CD14-positive monocyte (primary cell): ENCODE measurements at regions not wholly inside any gene's neighbourhood (a gene's known extent, or its start where the extent isn't known, plus 50 kb on each side); places are given as distances from the start of the nearest gene placed in this dataset.

Source experiments
- DNase-seq, 3 donors: peaks; one replicate each; pipeline ENCODE4 v3.0.0-alpha.2; 2011 to 2022
- H2AFZ ChIP-seq: 2 replicates; pipeline ENCODE4 v1.6.0; 2012; ENCODE audit warnings: mild to moderate bottlenecking, low read depth, low read length, inconsistent platforms; ENCODE audit not compliant: insufficient read depth, poor library complexity, severe bottlenecking
- H3K27ac ChIP-seq, 2 donors: 1 replicate in 1 of 2; 2 replicates in 1 of 2; pipeline ENCODE4 v1.5.1; 2012 to 2013; ENCODE audit warnings: low read length in 2 of 2, control low read depth in 1 of 2, inconsistent platforms in 1 of 2, low read depth in 1 of 2, mild to moderate bottlenecking in 1 of 2
- H3K27me3 ChIP-seq, 2 donors: one replicate each; pipeline versions ENCODE4 v1.6.0 to v1.6.1; 2011 to 2013; ENCODE audit warnings: low read length in 2 of 2; ENCODE audit not compliant: control insufficient read depth in 2 of 2, insufficient read depth in 2 of 2
- H3K36me3 ChIP-seq, 2 donors: replicated peaks in 1 of 2; 1 replicate in 1 of 2; 2 replicates in 1 of 2; pipeline versions ENCODE4 v1.5.1 to v1.6.1; 2012 to 2013; ENCODE audit warnings: low read length in 2 of 2, control low read depth in 1 of 2, inconsistent platforms in 1 of 2, mild to moderate bottlenecking in 1 of 2; ENCODE audit not compliant: insufficient read depth in 2 of 2, control insufficient read depth in 1 of 2
- H3K4me1 ChIP-seq, 2 donors: 1 replicate in 1 of 2; 2 replicates in 1 of 2; pipeline versions ENCODE4 v1.5.1 to v1.6.1; 2012 to 2013; ENCODE audit warnings: low read length in 2 of 2, control low read depth in 1 of 2, inconsistent platforms in 1 of 2, mild to moderate bottlenecking in 1 of 2, moderate library complexity in 1 of 2; ENCODE audit not compliant: insufficient read depth in 2 of 2, control insufficient read depth in 1 of 2
- H3K4me2 ChIP-seq: replicated peaks from 2 replicates; pipeline ENCODE3; 2012; ENCODE audit warnings: low read length, moderate library complexity, mild to moderate bottlenecking; ENCODE audit not compliant: poor library complexity, severe bottlenecking; ENCODE audit errors: extremely low read depth
- H3K4me3 ChIP-seq, 3 experiments: fragments of 200-600 bp in 1 of 3; sonication (generic) in 1 of 3; replicated peaks in 1 of 3; 1 replicate in 2 of 3; 2 replicates in 1 of 3; pipeline ENCODE4 v1.5.1; 2011 to 2013; ENCODE audit warnings: low read length in 3 of 3, mild to moderate bottlenecking in 3 of 3, control low read depth in 2 of 3, low read depth in 2 of 3, inconsistent platforms in 1 of 3, moderate library complexity in 1 of 3
- H3K79me2 ChIP-seq: 2 replicates; pipeline ENCODE4 v1.6.0; 2012; ENCODE audit warnings: mild to moderate bottlenecking, control low read depth, inconsistent platforms, low read length, moderate library complexity; ENCODE audit not compliant: insufficient read depth
- H3K9ac ChIP-seq: 2 replicates; pipeline ENCODE4 v1.6.0; 2017; ENCODE audit warnings: low read length, mild to moderate bottlenecking; ENCODE audit not compliant: insufficient read depth, poor library complexity, severe bottlenecking
- H3K9me3 ChIP-seq, 2 donors: replicated peaks in 1 of 2; 1 replicate in 1 of 2; 2 replicates in 1 of 2; pipeline versions ENCODE4 v1.5.1 to v1.6.1; 2012 to 2013; ENCODE audit warnings: low read length in 2 of 2, control low read depth in 1 of 2; ENCODE audit not compliant: control insufficient read depth in 1 of 2, insufficient read depth in 1 of 2
- H4K20me1 ChIP-seq: 2 replicates; pipeline ENCODE4 v1.6.0; 2012; ENCODE audit warnings: mild to moderate bottlenecking, low read length, control low read depth, moderate library complexity; ENCODE audit not compliant: insufficient read depth
- H3K27ac Mint-ChIP-seq, 7 donors: one replicate each; pipeline ENCODE4 v1.8.0; 2020; ENCODE audit warnings: mild to moderate bottlenecking in 7 of 7, mixed read lengths in 7 of 7, moderate library complexity in 6 of 7, inconsistent platforms in 2 of 7
- H3K27me3 Mint-ChIP-seq, 3 donors: one replicate each; pipeline ENCODE4 v1.8.0; 2021 to 2022; ENCODE audit warnings: low read depth in 3 of 3, mild to moderate bottlenecking in 3 of 3, mixed read lengths in 3 of 3, moderate library complexity in 3 of 3, inconsistent platforms in 1 of 3
- H3K36me3 Mint-ChIP-seq, 2 donors: one replicate each; pipeline ENCODE4 v1.8.0; 2020; ENCODE audit warnings: mixed read lengths in 2 of 2, inconsistent platforms in 1 of 2, mild to moderate bottlenecking in 1 of 2
- H3K4me1 Mint-ChIP-seq: one replicate; pipeline ENCODE4 v1.8.0; 2020; ENCODE audit warnings: mild to moderate bottlenecking, mixed read lengths
- H3K4me3 Mint-ChIP-seq, 2 donors: one replicate each; pipeline ENCODE4 v1.8.0; 2020; ENCODE audit warnings: mild to moderate bottlenecking in 2 of 2, mixed read lengths in 2 of 2, moderate library complexity in 1 of 2
- H3K9me3 Mint-ChIP-seq, 7 donors: one replicate each; pipeline ENCODE4 v1.8.0; 2020 to 2022; ENCODE audit warnings: mixed read lengths in 7 of 7, mild to moderate bottlenecking in 6 of 7, moderate library complexity in 6 of 7, inconsistent platforms in 2 of 7
- CTCF ChIP-seq: fragments of 200-600 bp; IDR thresholded peaks from one replicate; pipeline ENCODE4 v1.8.0; 2022; ENCODE audit warnings: antibody characterized with exemption, mild to moderate bottlenecking
- WGBS: methylation state at CpG from one replicate; pipeline ENCODE4 v1.1.5; 2013; ENCODE audit warnings: missing lambda C conversion rate; ENCODE audit not compliant: insufficient coverage; 5-methylcytosine and 5-hydroxymethylcytosine counted together
- intact Hi-C, 2 donors: fragments of 100-400 bp; cut with micrococcal nuclease; formaldehyde crosslinking; loops; one replicate each; pipeline versions ENCODE4 v1.15.0 to v1.15.1; 2023

GRCh38 chr12:39037115-39037514 is 131.7 kb upstream of the CPNE8 start:
- H3K36me3 ChIP-seq, result no peaks in the 10 kb centered on the region
- H3K4me1 Mint-ChIP-seq, result peaks cover 1% of the 10 kb centered on the region
- peaks cover 0 to 8% (median 4%) of the 10 kb centered on the region in 7 donors for H3K9me3 Mint-ChIP-seq
- H3K4me3 ChIP-seq, result no peak overlapping the region
- no peak for DNase-seq
- no peak for TF ChIP-seq CTCF
- no peak overlapping the region for H3K9ac ChIP-seq
- no CpG with 5 or more reads among the region's 2 CpGs for WGBS
- H3K27ac ChIP-seq, result no peak overlapping the region
- H3K4me3 Mint-ChIP-seq, result no peak overlapping the region
- no peaks in the 10 kb centered on the region for H3K4me1 ChIP-seq
- peaks cover 1 to 2% (median 2%) of the 10 kb centered on the region in 3 donors for H3K27me3 Mint-ChIP-seq
- H2AFZ ChIP-seq, result no peak overlapping the region
- H4K20me1 ChIP-seq, result no peaks in the 10 kb centered on the region
- H3K9me3 ChIP-seq, result peaks cover 0 to 4% of the 10 kb centered on the region in 2 donors
- no peaks in the 10 kb centered on the region for H3K36me3 Mint-ChIP-seq
- no peaks in the 10 kb centered on the region for H3K79me2 ChIP-seq
- no peak overlapping the region for H3K4me2 ChIP-seq
- H3K27me3 ChIP-seq, result no peaks in the 10 kb centered on the region
- intact Hi-C loops, result no loop called here
- no peak overlapping the region for H3K27ac Mint-ChIP-seq

GRCh38 chr12:39036105-39036504 is 130.7 kb upstream of the CPNE8 start:
- Histone ChIP-seq H4K20me1 (no peaks in the 10 kb centered on the region), H3K9me3 (peaks cover 0 to 4% of the 10 kb centered on the region in 2 donors), H3K27ac (no peak overlapping the region), H3K79me2 (no peaks in the 10 kb centered on the region), H3K4me3 (no peak overlapping the region), H2AFZ (no peak overlapping the region), H3K4me2 (no peak overlapping the region), H3K9ac (no peak overlapping the region), H3K27me3 (no peaks in the 10 kb centered on the region), H3K36me3 (no peaks in the 10 kb centered on the region), H3K4me1 (no peaks in the 10 kb centered on the region)
- no CpG with 5 or more reads among the region's 1 CpG for WGBS
- intact Hi-C loops, result no loop called here
- no peak overlapping the region for H3K27ac Mint-ChIP-seq
- H3K27me3 Mint-ChIP-seq, result peaks cover 0 to 2% (median 1%) of the 10 kb centered on the region in 3 donors
- H3K4me1 Mint-ChIP-seq, result peaks cover 1% of the 10 kb centered on the region
- no peak overlapping the region for H3K4me3 Mint-ChIP-seq
- no peak for DNase-seq
- H3K36me3 Mint-ChIP-seq, result no peaks in the 10 kb centered on the region
- TF ChIP-seq CTCF, result no peak
- H3K9me3 Mint-ChIP-seq, result peaks cover 0 to 8% (median 4%) of the 10 kb centered on the region in 7 donors
